HEK293T (cell line): ENCODE measurements at regions not wholly inside any gene's neighbourhood (a gene's known extent, or its start where the extent isn't known, plus 50 kb on each side); places are given as distances from the start of the nearest gene placed in this dataset.

Experiments
- BHLHE40 ChIP-seq: fragments of 450-650 bp; IDR thresholded peaks from 2 replicates; pipeline ENCODE4 v1.6.1; 2016; ENCODE audit warnings: mild to moderate bottlenecking, moderate library complexity, borderline replicate concordance
- FOXA1 ChIP-seq: fragments of 450-650 bp; IDR thresholded peaks from 2 replicates; pipeline ENCODE4 v1.6.1; 2016; ENCODE audit warnings: mild to moderate bottlenecking
- FOXK2 ChIP-seq: fragments of 450-650 bp; IDR thresholded peaks from 2 replicates; pipeline ENCODE4 v1.6.1; 2016; ENCODE audit warnings: mild to moderate bottlenecking
- SP1 ChIP-seq: fragments of 450-650 bp; IDR thresholded peaks from 2 replicates; pipeline ENCODE4 v1.6.1; 2017
- ZNF384 ChIP-seq: fragments of 450-650 bp; IDR thresholded peaks from 2 replicates; pipeline ENCODE4 v1.6.1; 2016
- TF ChIP-seq, protein P1 (sequence below): fragments of 450-650 bp; IDR thresholded peaks from 2 replicates; pipeline ENCODE4 v1.6.1; 2016

DNA sequence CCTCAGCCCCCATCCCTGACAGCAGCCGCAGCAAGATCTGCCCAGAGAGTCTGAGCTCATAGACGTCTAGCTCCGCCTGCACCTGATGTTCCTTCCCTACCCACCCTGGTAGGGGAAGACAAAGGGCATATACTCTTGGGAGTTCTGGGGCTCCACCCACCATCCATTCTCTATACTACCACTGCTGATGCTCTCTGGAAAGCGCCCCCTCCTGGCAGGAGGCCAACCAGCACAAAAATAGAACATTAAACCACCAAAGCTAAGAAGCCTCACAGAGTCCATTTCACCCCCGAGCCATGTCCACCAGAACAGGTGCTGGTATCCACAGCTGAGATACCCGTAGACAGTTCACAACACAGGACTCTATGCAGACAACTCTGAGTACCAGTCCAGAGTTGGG, 662.6 kb upstream of the FAM98A start:
- TF ChIP-seq, protein P1, sequence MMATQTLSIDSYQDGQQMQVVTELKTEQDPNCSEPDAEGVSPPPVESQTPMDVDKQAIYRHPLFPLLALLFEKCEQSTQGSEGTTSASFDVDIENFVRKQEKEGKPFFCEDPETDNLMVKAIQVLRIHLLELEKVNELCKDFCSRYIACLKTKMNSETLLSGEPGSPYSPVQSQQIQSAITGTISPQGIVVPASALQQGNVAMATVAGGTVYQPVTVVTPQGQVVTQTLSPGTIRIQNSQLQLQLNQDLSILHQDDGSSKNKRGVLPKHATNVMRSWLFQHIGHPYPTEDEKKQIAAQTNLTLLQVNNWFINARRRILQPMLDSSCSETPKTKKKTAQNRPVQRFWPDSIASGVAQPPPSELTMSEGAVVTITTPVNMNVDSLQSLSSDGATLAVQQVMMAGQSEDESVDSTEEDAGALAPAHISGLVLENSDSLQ: no peak
- TF ChIP-seq ZNF384 (no peak), FOXA1 (no peak), BHLHE40 (no peak), SP1 (no peak), FOXK2 (no peak)
